Left lung (tissue), 4 donors: ENCODE measurements at regions not wholly inside any gene's neighbourhood (a gene's known extent, or its start where the extent isn't known, plus 50 kb on each side); places are given as distances from the start of the nearest gene placed in this dataset.

ENCODE experiments used
- ATAC-seq: fragments of 200-7000 bp; cut with Tn5 transposase; one replicate; pipeline ENCODE4 v1.9.1; 2020; ENCODE audit warnings: moderate library complexity
- DNase-seq, 4 donors: peaks; one replicate each; pipeline ENCODE4 v3.0.0-alpha.2; 2013 to 2020
- H3K27ac ChIP-seq, 2 donors: fragments of 200-600 bp; sonication (generic) in 1 of 2; one replicate each; pipeline versions ENCODE4 v1.5.0 to v1.8.0; 2020 to 2021
- H3K27me3 ChIP-seq, 2 donors: fragments of 200-600 bp; sonication (generic) in 1 of 2; one replicate each; pipeline versions ENCODE4 v1.5.0 to v1.8.0; 2020 to 2021
- H3K36me3 ChIP-seq, 2 donors: fragments of 200-600 bp; sonication (generic) in 1 of 2; one replicate each; pipeline versions ENCODE4 v1.5.0 to v1.8.0; 2020 to 2021
- H3K4me1 ChIP-seq, 2 donors: fragments of 200-600 bp; one replicate each; pipeline ENCODE4 v1.8.0; 2021
- H3K4me3 ChIP-seq, 2 donors: fragments of 200-600 bp; sonication (generic) in 1 of 2; one replicate each; pipeline versions ENCODE4 v1.5.0 to v1.8.0; 2020 to 2021; ENCODE audit warnings: mild to moderate bottlenecking in 1 of 2
- H3K9me3 ChIP-seq, 2 donors: fragments of 200-600 bp; sonication (generic) in 1 of 2; one replicate each; pipeline versions ENCODE4 v1.5.0 to v1.8.0; 2020 to 2021
- CTCF ChIP-seq, 2 donors: fragments of 200-600 bp; sonication (generic) in 1 of 2; IDR thresholded peaks; one replicate each; pipeline versions ENCODE4 v1.5.0 to v1.8.0; 2021; ENCODE audit warnings: antibody characterized with exemption in 2 of 2
- intact Hi-C, 2 donors: fragments of 100-400 bp; cut with DNase I; formaldehyde crosslinking; loops; one replicate each; pipeline versions ENCODE4 v1.11.2 to v1.14.2; 2022
- donor health status: DM: no; HTN: yes; CAD: no.
- donor health status: DM: no; HTN: no; CAD: no.

DNA sequence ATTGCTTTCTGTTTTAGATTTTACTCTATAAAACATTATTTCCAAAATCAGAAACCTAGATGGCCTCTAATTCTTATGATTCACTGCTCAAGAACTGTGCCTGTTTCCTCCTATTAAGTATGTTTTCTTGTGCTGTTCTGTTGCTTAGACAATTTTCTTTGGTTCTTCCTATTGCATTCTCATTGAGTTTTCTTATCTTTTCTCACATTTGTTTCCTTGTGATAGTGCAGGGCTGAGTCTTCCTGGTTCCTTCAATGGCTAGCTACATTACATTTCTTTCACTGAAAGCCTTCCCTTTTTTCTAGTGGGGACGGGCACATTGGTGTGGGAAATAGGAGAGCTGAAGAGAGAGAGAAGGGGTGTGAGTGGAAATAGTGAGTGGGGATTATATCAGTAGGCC, 183.4 kb downstream of the CALCRL start:
- Histone ChIP-seq H3K27ac (peak overlapping the region in 1 of 2 donors; percentile 3), H3K4me3 (no peak overlapping the region), H3K9me3 (no peaks in the 10 kb centered on the region), H3K36me3 (no peaks in the 10 kb centered on the region), H3K27me3 (no peaks in the 10 kb centered on the region), H3K4me1 (no peaks in the 10 kb centered on the region)
- ATAC-seq (no peak), DNase-seq (no peak)
- TF ChIP-seq CTCF (IDR thresholded peaks at IDR 0.05) = no peak
- intact Hi-C loops = no loop called here

DNA sequence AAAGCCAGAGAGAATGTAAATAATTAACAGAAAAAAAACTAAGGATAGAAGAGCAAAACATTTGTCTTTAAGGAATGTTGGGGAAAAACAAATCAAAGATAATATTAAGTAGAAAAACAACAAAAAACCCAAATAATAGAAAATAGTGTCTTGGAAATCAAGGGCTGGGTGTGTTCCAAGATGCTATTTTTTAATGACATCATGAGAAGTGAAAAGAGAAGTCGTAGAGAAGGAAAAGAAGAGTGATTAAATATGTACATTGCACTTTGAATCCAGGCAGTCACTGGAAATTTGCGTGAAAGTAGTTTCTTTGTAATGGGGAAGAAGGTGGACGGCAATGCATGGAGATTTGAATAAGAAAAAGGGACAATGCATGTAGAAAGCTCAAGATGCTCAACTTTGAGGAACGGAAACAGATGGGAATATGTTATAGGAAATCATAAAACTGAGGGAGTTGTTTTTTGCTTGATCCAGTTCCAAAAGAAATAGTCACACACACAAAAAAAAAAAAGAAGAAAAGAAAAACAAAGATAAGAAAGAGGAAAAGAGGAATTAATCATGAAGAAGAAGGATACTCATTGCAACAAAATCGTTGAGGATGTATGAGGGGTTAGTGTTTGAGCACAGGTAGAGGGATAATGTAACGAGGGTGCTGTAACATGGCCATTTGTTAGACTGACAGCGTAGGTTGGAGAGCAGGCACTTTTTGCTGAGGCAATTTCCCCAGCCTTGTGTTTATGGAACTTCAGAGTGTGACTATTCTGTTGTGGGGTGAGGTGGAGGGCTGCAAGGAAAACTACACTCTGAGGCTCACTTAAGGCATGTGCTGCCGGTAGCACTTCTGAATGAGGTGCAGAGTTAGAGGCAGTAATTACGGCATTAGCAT, 184.1 kb downstream of the CALCRL start:
- TF ChIP-seq CTCF (IDR thresholded peaks at IDR 0.05) = no peak
- no peaks in the 10 kb centered on the region for H3K9me3 ChIP-seq
- H3K27me3 ChIP-seq = no peaks in the 10 kb centered on the region
- no peaks in the 10 kb centered on the region for H3K4me1 ChIP-seq
- intact Hi-C loops = no loop called here
- ATAC-seq = no peak
- H3K27ac ChIP-seq = peak overlapping the region in 1 of 2 donors; percentile 3
- DNase-seq = peak in 2 of 4 donors; percentile 5 to 9
- no peak overlapping the region for H3K4me3 ChIP-seq
- no peaks in the 10 kb centered on the region for H3K36me3 ChIP-seq

DNA sequence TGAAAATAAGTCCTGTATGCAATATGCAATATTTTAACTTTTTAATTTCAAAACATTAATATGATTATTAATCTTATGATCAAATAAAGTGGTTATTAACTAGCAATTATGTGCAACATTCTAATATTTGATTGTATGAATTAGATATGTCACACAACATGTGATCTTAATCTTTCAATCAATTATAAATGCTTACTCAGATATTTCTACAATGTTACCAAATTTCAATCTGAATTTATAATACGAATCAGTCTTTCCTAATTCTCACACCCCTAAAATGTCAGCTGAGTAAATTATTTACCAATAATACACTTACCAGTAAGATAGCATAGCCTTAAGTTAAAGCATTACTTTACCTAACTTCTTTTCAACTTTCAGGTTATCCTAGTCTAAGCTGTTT, 186.3 kb downstream of the CALCRL start:
- no peak for DNase-seq
- Histone ChIP-seq H3K27me3 (no peaks in the 10 kb centered on the region), H3K9me3 (no peaks in the 10 kb centered on the region), H3K4me3 (no peak overlapping the region), H3K27ac (no peak overlapping the region), H3K4me1 (no peaks in the 10 kb centered on the region), H3K36me3 (no peaks in the 10 kb centered on the region)
- ATAC-seq = no peak
- TF ChIP-seq CTCF (IDR thresholded peaks at IDR 0.05) = no peak
- intact Hi-C loops = no loop called here

DNA sequence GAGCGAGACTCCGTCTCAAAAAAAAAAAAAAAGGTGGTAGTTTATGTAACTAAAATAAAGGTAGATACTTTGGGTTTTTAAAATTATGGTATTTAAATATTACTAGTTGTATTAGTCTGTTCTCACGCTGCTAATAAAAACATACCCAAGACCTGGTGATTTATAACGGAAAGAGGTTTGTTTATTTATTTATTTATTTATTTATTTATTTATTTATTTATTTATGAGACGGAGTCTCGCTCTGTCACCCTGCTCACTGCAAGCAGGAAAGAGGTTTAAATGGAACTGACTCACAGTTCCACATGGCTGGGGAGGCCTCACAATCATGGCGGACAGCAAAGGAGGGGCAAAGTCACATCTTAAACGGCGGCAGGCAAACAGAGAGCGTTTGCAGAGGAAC, 196.0 kb downstream of the CALCRL start:
- ATAC-seq (no peak), DNase-seq (no peak)
- H3K27me3 ChIP-seq = no peaks in the 10 kb centered on the region
- no peak for TF ChIP-seq CTCF (IDR thresholded peaks at IDR 0.05)
- no peak overlapping the region for H3K4me3 ChIP-seq
- intact Hi-C loops = no loop called here
- no peaks in the 10 kb centered on the region for H3K9me3 ChIP-seq
- no peaks in the 10 kb centered on the region for H3K36me3 ChIP-seq
- H3K4me1 ChIP-seq = no peaks in the 10 kb centered on the region
- no peak overlapping the region for H3K27ac ChIP-seq

- H3K9me3 ChIP-seq = no peaks in the 10 kb centered on the region
- ATAC-seq (no peak), DNase-seq (no peak)
- H3K36me3 ChIP-seq = no peaks in the 10 kb centered on the region
- no peak overlapping the region for H3K4me3 ChIP-seq
- TF ChIP-seq CTCF (IDR thresholded peaks at IDR 0.05) = no peak
- H3K27me3 ChIP-seq = no peaks in the 10 kb centered on the region
- no peaks in the 10 kb centered on the region for H3K4me1 ChIP-seq
- intact Hi-C loops = no loop called here
- H3K27ac ChIP-seq = no peak overlapping the region
Measured at GRCh38 chr2:187250137-187250536, 197.9 kb downstream of the CALCRL start.
